A549 (cell line): ENCODE measurements at regions not wholly inside any gene's neighbourhood (a gene's known extent, or its start where the extent isn't known, plus 50 kb on each side); places are given as distances from the start of the nearest gene placed in this dataset.

Source experiments
- CBX8 ChIP-seq: fragments of 200-600 bp; sonication (generic); IDR thresholded peaks from 2 replicates; pipeline ENCODE4 v1.6.1; 2016
- CHD2 ChIP-seq: fragments of 150-350 bp; IDR thresholded peaks from 2 replicates; pipeline ENCODE4 v1.6.1; 2014; ENCODE audit warnings: low read length; ENCODE audit not compliant: partially characterized antibody
- CHD4 ChIP-seq: fragments of 200-600 bp; sonication (generic); IDR thresholded peaks from 2 replicates; pipeline ENCODE4 v1.6.1; 2016; ENCODE audit warnings: antibody characterized with exemption, mild to moderate bottlenecking, borderline replicate concordance
- EP300 ChIP-seq, 2 experiments: fragments of >200 bp; sonication (Bioruptor Twin); formaldehyde crosslinking; IDR thresholded peaks; 2 replicates in 1 of 2; 3 replicates in 1 of 2; pipeline ENCODE4 v1.6.1; 2016 to 2017
- MAZ ChIP-seq: fragments of 150-350 bp; IDR thresholded peaks from 2 replicates; pipeline ENCODE4 v1.6.1; 2014; ENCODE audit warnings: antibody characterized with exemption, low read depth, low read length, borderline replicate concordance
- NFE2L2 ChIP-seq: fragments of 150-350 bp; conservative IDR thresholded peaks from 2 replicates; pipeline ENCODE4 v1.6.1; 2014; ENCODE audit warnings: low read length
- NPAS2 ChIP-seq: fragments of 250-450 bp; sonication (Bioruptor Pico); IDR thresholded peaks from 2 replicates; pipeline ENCODE4 v1.8.0; 2022; ENCODE audit warnings: mild to moderate bottlenecking, moderate library complexity, borderline replicate concordance
- POLR2A ChIP-seq: IDR thresholded peaks from 2 replicates; pipeline ENCODE4 v1.6.1; 2012; ENCODE audit warnings: mild to moderate bottlenecking, low read length
- RFX5 ChIP-seq: fragments of 450-650 bp; IDR thresholded peaks from 2 replicates; pipeline ENCODE4 v1.7.1; 2014; ENCODE audit warnings: antibody characterized with exemption, mild to moderate bottlenecking, moderate library complexity
- SMC3 ChIP-seq: fragments of >200 bp; sonication (Bioruptor Twin); formaldehyde crosslinking; IDR thresholded peaks from 3 replicates; pipeline ENCODE4 v1.6.1; 2018; ENCODE audit warnings: inconsistent platforms
- SREBF2 ChIP-seq: fragments of 450-650 bp; IDR thresholded peaks from 2 replicates; pipeline ENCODE4 v1.6.1; 2014; ENCODE audit warnings: mild to moderate bottlenecking, moderate library complexity
- ZSCAN20 ChIP-seq: fragments of 250-450 bp; sonication (Bioruptor Pico); IDR thresholded peaks from 2 replicates; pipeline ENCODE4 v1.8.0; 2022; ENCODE audit warnings: mild to moderate bottlenecking, moderate library complexity
- TF ChIP-seq, protein P1 (sequence below): fragments of 450-650 bp; IDR thresholded peaks from 2 replicates; pipeline ENCODE4 v1.6.1; 2014; ENCODE audit warnings: antibody characterized with exemption
- TF ChIP-seq, protein P2 (sequence below): fragments of >200 bp; sonication (Bioruptor Twin); formaldehyde crosslinking; IDR thresholded peaks from 3 replicates; pipeline ENCODE4 v1.5.1; 2016

DNA sequence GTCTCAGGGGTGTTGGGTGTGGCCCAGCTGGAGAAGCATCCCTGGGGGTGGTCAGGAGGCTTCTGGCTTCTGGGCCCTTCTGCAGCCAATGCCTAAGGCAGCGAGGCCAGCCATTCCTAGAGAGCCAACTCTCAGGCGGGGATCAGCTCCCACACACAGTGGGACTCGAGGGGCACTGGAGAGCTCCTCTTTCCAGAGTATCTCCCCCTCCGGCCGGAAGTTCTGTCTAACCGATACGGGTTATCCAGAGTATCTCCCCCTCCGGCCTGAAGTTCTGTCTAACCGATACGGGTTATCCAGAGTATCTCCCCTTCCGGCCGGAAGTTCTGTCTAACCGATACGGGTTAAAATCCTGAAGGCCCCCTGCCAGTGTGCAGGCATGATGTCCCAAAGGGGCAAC lies 71.2 kb upstream of the B3GAT1 start:
- TF ChIP-seq EP300 (IDR thresholded peaks at IDR 0.05) (no peak), POLR2A (no peak), RFX5 (no peak), NFE2L2 (no peak), SMC3 (no peak), ZSCAN20 (CRISPR knock-in tag) (no peak), CHD4 (no peak), MAZ (no peak), CHD2 (no peak), NPAS2 (CRISPR knock-in tag) (no peak), SREBF2 (no peak), CBX8 (no peak)
- TF ChIP-seq, protein P1, sequence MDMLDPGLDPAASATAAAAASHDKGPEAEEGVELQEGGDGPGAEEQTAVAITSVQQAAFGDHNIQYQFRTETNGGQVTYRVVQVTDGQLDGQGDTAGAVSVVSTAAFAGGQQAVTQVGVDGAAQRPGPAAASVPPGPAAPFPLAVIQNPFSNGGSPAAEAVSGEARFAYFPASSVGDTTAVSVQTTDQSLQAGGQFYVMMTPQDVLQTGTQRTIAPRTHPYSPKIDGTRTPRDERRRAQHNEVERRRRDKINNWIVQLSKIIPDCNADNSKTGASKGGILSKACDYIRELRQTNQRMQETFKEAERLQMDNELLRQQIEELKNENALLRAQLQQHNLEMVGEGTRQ = no peak
- TF ChIP-seq, protein P2, sequence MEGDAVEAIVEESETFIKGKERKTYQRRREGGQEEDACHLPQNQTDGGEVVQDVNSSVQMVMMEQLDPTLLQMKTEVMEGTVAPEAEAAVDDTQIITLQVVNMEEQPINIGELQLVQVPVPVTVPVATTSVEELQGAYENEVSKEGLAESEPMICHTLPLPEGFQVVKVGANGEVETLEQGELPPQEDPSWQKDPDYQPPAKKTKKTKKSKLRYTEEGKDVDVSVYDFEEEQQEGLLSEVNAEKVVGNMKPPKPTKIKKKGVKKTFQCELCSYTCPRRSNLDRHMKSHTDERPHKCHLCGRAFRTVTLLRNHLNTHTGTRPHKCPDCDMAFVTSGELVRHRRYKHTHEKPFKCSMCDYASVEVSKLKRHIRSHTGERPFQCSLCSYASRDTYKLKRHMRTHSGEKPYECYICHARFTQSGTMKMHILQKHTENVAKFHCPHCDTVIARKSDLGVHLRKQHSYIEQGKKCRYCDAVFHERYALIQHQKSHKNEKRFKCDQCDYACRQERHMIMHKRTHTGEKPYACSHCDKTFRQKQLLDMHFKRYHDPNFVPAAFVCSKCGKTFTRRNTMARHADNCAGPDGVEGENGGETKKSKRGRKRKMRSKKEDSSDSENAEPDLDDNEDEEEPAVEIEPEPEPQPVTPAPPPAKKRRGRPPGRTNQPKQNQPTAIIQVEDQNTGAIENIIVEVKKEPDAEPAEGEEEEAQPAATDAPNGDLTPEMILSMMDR = no peak
